SJSA1 (cell line): ENCODE measurements at regions not wholly inside any gene's neighbourhood (a gene's known extent, or its start where the extent isn't known, plus 50 kb on each side); places are given as distances from the start of the nearest gene placed in this dataset.
"Not testable (repeated sequence)": the region's sequence is repeated elsewhere in the genome, so short reads cannot be mapped to it uniquely, and the experiment has no call there.

Experiments used
- DNase-seq, 2 experiments: peaks; one replicate each; pipeline ENCODE4 v3.0.0-alpha.2; 2015 to 2020; ENCODE audit warnings: low spot score in 2 of 2, low read depth in 1 of 2
- H3K27ac ChIP-seq: fragments of 250-450 bp; sonication (Bioruptor Pico); 2 replicates; pipeline ENCODE4 v1.5.1; 2020; ENCODE audit warnings: mild to moderate bottlenecking, moderate library complexity
- H3K27me3 ChIP-seq: fragments of 250-450 bp; sonication (Bioruptor Pico); replicated peaks from 2 replicates; pipeline ENCODE4 v1.5.1; 2020; ENCODE audit warnings: mild to moderate bottlenecking, moderate library complexity
- H3K36me3 ChIP-seq: fragments of 250-450 bp; sonication (Bioruptor Pico); 2 replicates; pipeline ENCODE4 v1.5.1; 2020; ENCODE audit warnings: mild to moderate bottlenecking
- H3K4me1 ChIP-seq: fragments of 250-450 bp; sonication (Bioruptor Pico); replicated peaks from 2 replicates; pipeline ENCODE4 v1.6.1; 2021; ENCODE audit warnings: mild to moderate bottlenecking
- H3K4me3 ChIP-seq: fragments of 250-450 bp; sonication (Bioruptor Pico); 2 replicates; pipeline ENCODE4 v1.5.1; 2020; ENCODE audit warnings: mild to moderate bottlenecking
- H3K9me3 ChIP-seq: fragments of 250-450 bp; sonication (Bioruptor Pico); replicated peaks from 2 replicates; pipeline ENCODE4 v1.5.1; 2020; ENCODE audit warnings: mild to moderate bottlenecking

- Histone ChIP-seq H3K27ac (no peak overlapping the region), H3K4me3 (no peak overlapping the region), H3K4me1 (peaks cover 3% of the 10 kb centered on the region; the same call in 1 of the 2 replicates), H3K27me3 (no peaks in the 10 kb centered on the region), H3K36me3 (no peaks in the 10 kb centered on the region), H3K9me3 (no peaks in the 10 kb centered on the region)
- no peak for DNase-seq
Observed at GRCh38 chr2:142827170-142827569, 50.3 kb upstream of the KYNU start.

- DNase-seq: no peak
Observed at GRCh38 chr2:142825861-142826260, 51.6 kb upstream of the KYNU start.

DNA sequence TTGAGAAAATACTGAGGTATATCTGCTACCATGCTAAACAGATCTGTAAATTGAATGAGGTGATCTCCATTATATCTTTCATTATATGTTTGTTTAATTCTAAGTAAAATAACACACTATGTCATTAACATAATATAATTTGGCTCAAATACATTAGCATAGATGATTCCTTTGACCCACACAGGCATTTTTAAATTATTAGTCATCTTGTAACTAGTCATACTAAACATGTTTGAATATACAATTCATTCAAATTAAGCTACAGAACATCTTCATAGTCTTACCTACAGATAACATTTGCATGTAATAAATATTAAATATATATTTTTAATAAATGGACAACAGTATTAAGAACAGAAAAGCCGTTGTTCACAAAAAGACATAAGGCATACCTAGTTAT is 52.7 kb upstream of the KYNU start:
- Histone ChIP-seq H3K27ac (no peak overlapping the region), H3K9me3 (no peaks in the 10 kb centered on the region), H3K36me3 (no peaks in the 10 kb centered on the region), H3K4me3 (no peak overlapping the region), H3K27me3 (no peaks in the 10 kb centered on the region), H3K4me1 (peaks cover 3% of the 10 kb centered on the region; the same call in 1 of the 2 replicates)
- DNase-seq: no peak

More at GRCh38 chr2:142825861-142826260, 51.6 kb upstream of the KYNU start:
- H3K27me3 ChIP-seq: no peaks in the 10 kb centered on the region
- H3K27ac ChIP-seq: no peak overlapping the region
- no peaks in the 10 kb centered on the region for H3K9me3 ChIP-seq
- peaks cover 3% of the 10 kb centered on the region; the same call in 1 of the 2 replicates for H3K4me1 ChIP-seq
- no peak overlapping the region for H3K4me3 ChIP-seq
- H3K36me3 ChIP-seq: no peaks in the 10 kb centered on the region

DNA sequence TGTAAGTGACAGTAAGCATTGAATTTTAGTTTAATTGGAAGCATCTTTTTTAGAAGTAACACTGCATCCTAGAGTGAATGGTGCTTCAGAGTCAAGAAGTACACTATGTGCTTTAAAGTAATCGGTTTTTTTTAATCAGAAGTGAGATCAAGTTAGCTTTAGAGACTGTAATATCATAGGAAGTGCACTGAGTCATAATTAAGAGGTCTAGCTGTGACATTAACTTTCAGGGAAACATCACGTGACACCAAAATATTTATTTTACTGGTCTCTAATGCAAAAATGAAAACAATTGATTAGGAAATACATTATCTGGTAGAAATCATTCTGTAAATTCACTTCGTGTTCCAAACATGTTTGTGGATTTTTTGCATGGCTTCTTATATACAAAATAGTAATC is 55.3 kb upstream of the KYNU start:
- H3K4me1 ChIP-seq: peaks cover 3% of the 10 kb centered on the region; the same call in 1 of the 2 replicates

DNA sequence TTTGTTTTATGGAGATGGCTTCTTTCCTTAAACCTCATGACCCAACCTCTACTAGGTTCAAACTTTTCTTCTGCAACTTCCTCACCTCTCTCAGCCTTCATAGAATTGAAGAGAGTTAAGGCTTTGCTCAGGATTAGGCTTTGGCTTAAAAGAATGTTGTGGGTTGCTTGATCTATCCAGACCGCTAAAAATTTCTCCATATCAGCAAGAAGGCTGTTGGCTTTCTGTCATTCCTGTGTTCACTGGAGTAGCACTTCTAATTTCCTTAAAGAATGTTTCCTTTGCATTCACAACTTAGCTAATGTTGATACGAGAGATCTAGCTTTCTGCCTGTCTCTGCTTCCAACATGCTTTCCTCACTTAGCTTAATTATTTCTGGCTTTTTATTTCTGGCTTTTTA is 58.1 kb upstream of the KYNU start:
- H3K4me3 ChIP-seq: no peak overlapping the region
- no peak overlapping the region for H3K27ac ChIP-seq
- H3K9me3 ChIP-seq: no peaks in the 10 kb centered on the region
- no peaks in the 10 kb centered on the region for H3K36me3 ChIP-seq
- DNase-seq: no peak
- no peaks in the 10 kb centered on the region for H3K4me1 ChIP-seq
- no peaks in the 10 kb centered on the region for H3K27me3 ChIP-seq

More for the DNA sequence above, 55.3 kb upstream of the KYNU start:
- no peaks in the 10 kb centered on the region for H3K36me3 ChIP-seq
- DNase-seq: no peak
- no peak overlapping the region for H3K27ac ChIP-seq
- H3K9me3 ChIP-seq: no peaks in the 10 kb centered on the region
- no peaks in the 10 kb centered on the region for H3K27me3 ChIP-seq
- no peak overlapping the region for H3K4me3 ChIP-seq

- Histone ChIP-seq H3K9me3 (no peaks in the 10 kb centered on the region), H3K4me3 (no peak overlapping the region), H3K27ac (no peak overlapping the region), H3K4me1 (no peaks in the 10 kb centered on the region), H3K27me3 (no peaks in the 10 kb centered on the region), H3K36me3 (no peaks in the 10 kb centered on the region)
- no peak for DNase-seq
Observed at GRCh38 chr2:142815375-142815774, 62.1 kb upstream of the KYNU start.

GRCh38 chr2:142813830-142814829 is 63.3 kb upstream of the KYNU start:
- Histone ChIP-seq H3K36me3 (no peaks in the 10 kb centered on the region), H3K27me3 (no peaks in the 10 kb centered on the region), H3K4me3 (no peak overlapping the region), H3K27ac (no peak overlapping the region), H3K9me3 (no peaks in the 10 kb centered on the region), H3K4me1 (no peaks in the 10 kb centered on the region)
- DNase-seq: no peak

DNA sequence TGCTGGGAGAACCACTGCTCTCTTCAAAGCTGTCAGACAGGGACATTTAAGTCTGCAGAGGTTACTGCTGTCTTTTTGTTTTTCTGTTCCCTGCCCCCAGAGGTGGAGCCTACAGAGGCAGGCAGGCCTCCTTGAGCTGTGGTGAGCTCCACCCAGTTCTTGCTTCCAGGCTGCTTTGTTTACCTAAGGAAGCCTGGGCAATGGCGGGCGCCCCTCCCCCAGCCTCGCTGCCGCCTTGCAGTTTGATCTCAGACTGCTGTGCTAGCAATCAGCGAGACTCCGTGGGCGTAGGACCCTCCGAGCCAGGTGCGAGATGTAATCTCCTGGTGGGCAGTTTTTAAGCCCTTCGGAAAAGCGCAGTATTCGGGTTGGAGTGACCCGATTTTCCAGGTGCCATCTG is 65.8 kb upstream of the KYNU start:
- not testable (repeated sequence) for H3K36me3 ChIP-seq, H3K4me1 ChIP-seq, H3K4me3 ChIP-seq, H3K9me3 ChIP-seq, H3K27me3 ChIP-seq, DNase-seq, H3K27ac ChIP-seq

DNA sequence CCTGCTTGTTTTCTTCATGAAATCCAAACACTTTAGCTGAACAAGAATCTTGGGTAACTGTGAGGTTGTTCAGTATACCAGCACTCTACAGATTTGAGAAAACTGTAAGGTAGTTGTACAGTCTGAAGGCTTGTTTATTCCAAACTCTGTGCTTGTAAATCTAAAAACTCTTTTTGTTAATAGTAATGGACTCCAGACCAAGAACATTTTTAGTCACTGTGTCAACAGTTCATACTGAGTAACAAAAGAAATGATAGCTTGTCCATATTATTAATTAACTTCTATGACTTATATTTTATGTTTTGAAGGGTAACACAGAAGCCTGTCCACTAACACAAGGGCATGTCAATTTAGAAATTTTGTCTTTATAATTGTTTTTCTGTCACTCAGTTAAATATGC is 72.2 kb upstream of the KYNU start:
- H3K27ac ChIP-seq: no peak overlapping the region
- DNase-seq: no peak
- no peaks in the 10 kb centered on the region for H3K36me3 ChIP-seq
- H3K4me3 ChIP-seq: no peak overlapping the region
- H3K4me1 ChIP-seq: no peaks in the 10 kb centered on the region
- no peaks in the 10 kb centered on the region for H3K9me3 ChIP-seq
- H3K27me3 ChIP-seq: no peaks in the 10 kb centered on the region

DNA sequence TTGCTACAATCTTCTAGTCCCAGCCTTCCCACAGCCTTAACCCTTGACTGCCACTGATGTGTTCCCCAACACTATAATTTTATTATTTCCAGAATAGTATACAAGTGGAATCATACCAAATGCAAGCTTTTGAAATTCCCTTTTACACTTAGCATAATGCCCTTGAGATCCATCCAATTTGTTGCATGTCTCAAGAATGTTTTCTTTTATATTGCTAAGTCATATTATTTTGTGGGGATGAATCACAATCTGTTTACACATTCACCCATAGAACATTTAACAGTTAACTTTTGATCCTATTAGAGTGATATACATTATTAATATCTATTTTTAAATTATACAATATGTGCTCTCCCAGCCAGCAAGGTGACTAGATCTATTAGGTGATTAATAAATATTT is 74.3 kb upstream of the KYNU start:
- H3K27me3 ChIP-seq: no peaks in the 10 kb centered on the region
- H3K4me3 ChIP-seq: no peak overlapping the region
- no peak for DNase-seq

GRCh38 chr2:142796588-142796987 is 80.9 kb upstream of the KYNU start:
- Histone ChIP-seq H3K27ac (no peak overlapping the region), H3K36me3 (no peaks in the 10 kb centered on the region), H3K4me3 (no peak overlapping the region), H3K4me1 (no peaks in the 10 kb centered on the region), H3K9me3 (no peaks in the 10 kb centered on the region), H3K27me3 (no peaks in the 10 kb centered on the region)
- DNase-seq: no peak

More for the DNA sequence above, 74.3 kb upstream of the KYNU start:
- Histone ChIP-seq H3K27ac (no peak overlapping the region), H3K36me3 (no peaks in the 10 kb centered on the region), H3K9me3 (no peaks in the 10 kb centered on the region), H3K4me1 (no peaks in the 10 kb centered on the region)

- Histone ChIP-seq H3K4me3 (no peak overlapping the region), H3K27ac (no peak overlapping the region), H3K36me3 (no peaks in the 10 kb centered on the region), H3K4me1 (no peaks in the 10 kb centered on the region), H3K27me3 (no peaks in the 10 kb centered on the region), H3K9me3 (no peaks in the 10 kb centered on the region)
- DNase-seq: no peak
Observed at GRCh38 chr2:142796161-142796560, 81.3 kb upstream of the KYNU start.

DNA sequence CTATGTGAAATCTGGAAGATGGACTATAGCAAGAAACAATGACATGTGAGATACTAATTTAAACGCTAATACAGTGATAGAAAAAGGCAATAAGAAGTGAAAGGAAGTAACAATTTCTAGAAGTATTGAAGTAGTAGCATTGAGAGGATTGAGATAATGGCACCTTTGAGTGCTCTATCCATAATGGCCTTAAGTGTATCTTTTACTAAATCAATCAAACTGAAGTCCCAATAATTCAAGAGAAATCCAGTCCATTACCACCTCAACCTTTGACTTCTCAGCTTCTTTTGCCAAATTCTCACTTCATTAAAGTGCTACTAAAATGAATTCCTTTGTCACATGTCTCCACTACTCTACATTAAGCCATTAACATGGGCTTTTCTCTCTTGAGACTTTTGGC is 82.6 kb upstream of the KYNU start:
- Histone ChIP-seq H3K4me3 (no peak overlapping the region), H3K4me1 (no peaks in the 10 kb centered on the region), H3K9me3 (no peaks in the 10 kb centered on the region), H3K36me3 (no peaks in the 10 kb centered on the region), H3K27me3 (no peaks in the 10 kb centered on the region), H3K27ac (no peak overlapping the region)
- DNase-seq: no peak

GRCh38 chr2:142792328-142792727 is 85.1 kb upstream of the KYNU start:
- H3K9me3 ChIP-seq, H3K4me1 ChIP-seq, H3K27me3 ChIP-seq, H3K27ac ChIP-seq, H3K4me3 ChIP-seq, H3K36me3 ChIP-seq, DNase-seq: not testable (repeated sequence)
